ENCODE measurements at regions not wholly inside any gene's neighbourhood (a gene's known extent, or its start where the extent isn't known, plus 50 kb on each side); places are given as distances from the start of the nearest gene placed in this dataset.

- DNase-seq (ENCODE audit: low read depth): no peak
Observed at GRCh38 chr12:18008642-18009041, 81.4 kb downstream of the RERGL start.

GRCh38 chr12:17999174-17999801, 90.7 kb downstream of the RERGL start:
- DNase-seq (ENCODE audit: low read depth): no peak
- Histone ChIP-seq H3K27me3 (ENCODE audit: control insufficient read depth, insufficient read depth, low read length) (no peaks in the 10 kb centered on the region), H3K36me3 (ENCODE audit: control insufficient read depth, insufficient read depth, low read length) (no peaks in the 10 kb centered on the region), H3K4me3 (ENCODE audit: low read depth, low read length) (no peak overlapping the region)
- no peak for TF ChIP-seq CTCF (IDR thresholded peaks at IDR 0.05; ENCODE audit: insufficient read depth, low read length, poor library complexity, severe bottlenecking)

More at GRCh38 chr12:18008642-18009041, 81.4 kb downstream of the RERGL start:
- H3K27me3 ChIP-seq (ENCODE audit: control insufficient read depth, insufficient read depth, low read length): no peaks in the 10 kb centered on the region
- no peak for TF ChIP-seq CTCF (IDR thresholded peaks at IDR 0.05; ENCODE audit: insufficient read depth, low read length, poor library complexity, severe bottlenecking)
- H3K4me3 ChIP-seq (ENCODE audit: low read depth, low read length): no peak overlapping the region
- no peaks in the 10 kb centered on the region for H3K36me3 ChIP-seq (ENCODE audit: control insufficient read depth, insufficient read depth, low read length)

- no peak overlapping the region for H3K4me3 ChIP-seq (ENCODE audit: low read depth, low read length)
- no peak for DNase-seq (ENCODE audit: low read depth)
- H3K36me3 ChIP-seq (ENCODE audit: control insufficient read depth, insufficient read depth, low read length): no peaks in the 10 kb centered on the region
- H3K27me3 ChIP-seq (ENCODE audit: control insufficient read depth, insufficient read depth, low read length): no peaks in the 10 kb centered on the region
- TF ChIP-seq CTCF (IDR thresholded peaks at IDR 0.05; ENCODE audit: insufficient read depth, low read length, poor library complexity, severe bottlenecking): peak; percentile 74
Observed at GRCh38 chr12:17992002-17992656, 97.9 kb downstream of the RERGL start.

- TF ChIP-seq CTCF (IDR thresholded peaks at IDR 0.05; ENCODE audit: insufficient read depth, low read length, poor library complexity, severe bottlenecking): no peak
- H3K36me3 ChIP-seq (ENCODE audit: control insufficient read depth, insufficient read depth, low read length): no peaks in the 10 kb centered on the region
- DNase-seq (ENCODE audit: low read depth): no peak
- no peak overlapping the region for H3K4me3 ChIP-seq (ENCODE audit: low read depth, low read length)
- H3K27me3 ChIP-seq (ENCODE audit: control insufficient read depth, insufficient read depth, low read length): no peaks in the 10 kb centered on the region
Observed at GRCh38 chr12:17982556-17982955, 107.4 kb downstream of the RERGL start.

- peak; percentile 32 for TF ChIP-seq CTCF (IDR thresholded peaks at IDR 0.05; ENCODE audit: insufficient read depth, low read length, poor library complexity, severe bottlenecking)
- Histone ChIP-seq H3K4me3 (ENCODE audit: low read depth, low read length) (no peak overlapping the region), H3K27me3 (ENCODE audit: control insufficient read depth, insufficient read depth, low read length) (no peaks in the 10 kb centered on the region), H3K36me3 (ENCODE audit: control insufficient read depth, insufficient read depth, low read length) (no peaks in the 10 kb centered on the region)
- no peak for DNase-seq (ENCODE audit: low read depth)
Observed at GRCh38 chr12:17976202-17976601, 113.8 kb downstream of the RERGL start.

- TF ChIP-seq CTCF (IDR thresholded peaks at IDR 0.05; ENCODE audit: insufficient read depth, low read length, poor library complexity, severe bottlenecking): no peak
- Histone ChIP-seq H3K4me3 (ENCODE audit: low read depth, low read length) (no peak overlapping the region), H3K27me3 (ENCODE audit: control insufficient read depth, insufficient read depth, low read length) (no peaks in the 10 kb centered on the region), H3K36me3 (ENCODE audit: control insufficient read depth, insufficient read depth, low read length) (no peaks in the 10 kb centered on the region)
- DNase-seq (ENCODE audit: low read depth): no peak
Observed at GRCh38 chr12:17975763-17976162, 114.2 kb downstream of the RERGL start.

Data from kidney epithelial cell (primary cell).